HepG2 (cell line): ENCODE measurements at regions not wholly inside any gene's neighbourhood (a gene's known extent, or its start where the extent isn't known, plus 50 kb on each side); places are given as distances from the start of the nearest gene placed in this dataset.

Experiments
- ARHGAP35 ChIP-seq: sonication (generic); formaldehyde crosslinking; IDR thresholded peaks from 2 replicates; pipeline ENCODE4 v1.9.0; 2022; ENCODE audit warnings: mild to moderate bottlenecking, inconsistent platforms, moderate library complexity, missing genetic modification reagents, borderline replicate concordance
- RAD21 ChIP-seq: fragments of 450-650 bp; formaldehyde crosslinking; IDR thresholded peaks from 2 replicates; pipeline ENCODE4 v1.5.0; 2020; ENCODE audit warnings: mild to moderate bottlenecking

GRCh38 chr13:105232006-105232405 is 1303.5 kb downstream of the EFNB2 start:
- TF ChIP-seq ARHGAP35 = no peak
- TF ChIP-seq RAD21 (CRISPR knock-in tag) = no peak
